ENCODE measurements at regions not wholly inside any gene's neighbourhood (a gene's known extent, or its start where the extent isn't known, plus 50 kb on each side); places are given as distances from the start of the nearest gene placed in this dataset.
"Not testable (repeated sequence)": the region's sequence is repeated elsewhere in the genome, so short reads cannot be mapped to it uniquely, and the experiment has no call there.

DNA sequence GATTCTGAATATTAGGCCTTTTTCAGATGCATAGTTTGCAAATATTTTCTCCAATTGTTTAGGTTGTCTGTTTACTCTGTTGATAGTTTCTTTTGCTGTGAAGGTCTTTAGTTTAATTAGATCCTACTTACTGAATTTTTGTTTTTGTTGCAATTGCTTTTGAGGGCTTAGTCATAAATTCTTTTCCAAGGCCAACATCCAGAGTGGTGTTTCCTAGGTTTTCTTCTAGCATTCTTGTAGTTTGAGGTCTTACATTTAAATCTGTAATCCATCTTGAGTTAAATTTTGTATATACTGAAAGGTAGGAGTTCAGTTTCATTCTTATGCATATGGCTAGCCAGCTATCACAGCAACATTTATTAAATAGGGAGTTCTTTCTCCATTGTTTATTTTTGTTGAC is 404.8 kb downstream of the LNPK start:
- no peaks in the 10 kb centered on the region for H3K36me3 ChIP-seq (ENCODE audit: control insufficient read depth in 4 of 4, insufficient read depth in 3 of 4, low read depth in 1 of 4, low read length in 3 of 4)
- no peak for DNase-seq (ENCODE audit: low spot score)
- TF ChIP-seq HNF4A (conservative IDR thresholded peaks at IDR 0.05) = no peak
- no peak for TF ChIP-seq GABPA (IDR thresholded peaks at IDR 0.05 in 1 of 2, conservative IDR thresholded peaks at IDR 0.05 in 1 of 2)
- H3K4me3 ChIP-seq (ENCODE audit: low read depth in 1 of 3, low read length in 3 of 3) = no peak overlapping the region
- H3K9ac ChIP-seq (ENCODE audit: low read depth in 1 of 2, low read length in 2 of 2) = no peak overlapping the region
- H3K4me1 ChIP-seq (ENCODE audit: control insufficient read depth in 4 of 4, insufficient read depth in 4 of 4, low read length in 3 of 4) = no peaks in the 10 kb centered on the region
- no peaks in the 10 kb centered on the region for H3K9me3 ChIP-seq (ENCODE audit: control insufficient read depth in 4 of 4, low read length in 3 of 4)
- H3K27me3 ChIP-seq (ENCODE audit: control insufficient read depth in 4 of 4, insufficient read depth in 4 of 4, low read length in 3 of 4) = no peaks in the 10 kb centered on the region
- no peak overlapping the region for H3K27ac ChIP-seq (ENCODE audit: low read depth in 1 of 2, low read length in 2 of 2)

DNA sequence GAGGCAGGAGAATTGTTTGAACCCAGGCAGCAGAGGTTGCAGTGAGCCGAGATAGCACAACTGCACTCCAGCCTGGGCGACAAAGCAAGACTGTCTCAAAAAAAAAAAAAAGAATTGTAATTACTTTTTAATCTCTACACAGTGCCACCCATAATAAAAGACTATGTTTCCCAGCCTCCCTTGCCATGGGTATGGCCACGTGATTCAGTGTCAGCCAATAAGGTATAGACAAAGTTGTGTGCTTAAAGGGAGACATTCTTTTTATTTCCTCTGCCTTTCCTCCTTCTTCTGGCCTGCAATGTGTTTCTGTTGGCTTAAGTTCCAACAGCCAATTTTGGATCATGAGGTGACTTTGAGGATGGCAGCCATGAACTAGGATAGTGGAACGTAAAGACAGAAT is 406.9 kb downstream of the LNPK start:
- H3K9me3 ChIP-seq (ENCODE audit: control insufficient read depth in 4 of 4, low read length in 3 of 4) = no peaks in the 10 kb centered on the region
- H3K36me3 ChIP-seq (ENCODE audit: control insufficient read depth in 4 of 4, insufficient read depth in 3 of 4, low read depth in 1 of 4, low read length in 3 of 4) = no peaks in the 10 kb centered on the region
- H3K4me1 ChIP-seq (ENCODE audit: control insufficient read depth in 4 of 4, insufficient read depth in 4 of 4, low read length in 3 of 4) = no peaks in the 10 kb centered on the region
- no peak overlapping the region for H3K9ac ChIP-seq (ENCODE audit: low read depth in 1 of 2, low read length in 2 of 2)
- WGBS = 90% methylated on average over 4 of the region's 4 CpGs
- H3K27me3 ChIP-seq (ENCODE audit: control insufficient read depth in 4 of 4, insufficient read depth in 4 of 4, low read length in 3 of 4) = no peaks in the 10 kb centered on the region
- no peak overlapping the region for H3K27ac ChIP-seq (ENCODE audit: low read depth in 1 of 2, low read length in 2 of 2)
- no peak for DNase-seq (ENCODE audit: low spot score)
- TF ChIP-seq JUND (IDR thresholded peaks at IDR 0.05) = no peak
- no peak for TF ChIP-seq FOXA2 (IDR thresholded peaks at IDR 0.05)
- no peak for TF ChIP-seq RXRA (IDR thresholded peaks at IDR 0.05)
- TF ChIP-seq YY1 (IDR thresholded peaks at IDR 0.05) = no peak
- no peak for TF ChIP-seq HNF4G (IDR thresholded peaks at IDR 0.05)
- no peak for TF ChIP-seq GABPA (IDR thresholded peaks at IDR 0.05 in 1 of 2, conservative IDR thresholded peaks at IDR 0.05 in 1 of 2)
- TF ChIP-seq HNF4A (conservative IDR thresholded peaks at IDR 0.05) = no peak
- TF ChIP-seq, protein P1, sequence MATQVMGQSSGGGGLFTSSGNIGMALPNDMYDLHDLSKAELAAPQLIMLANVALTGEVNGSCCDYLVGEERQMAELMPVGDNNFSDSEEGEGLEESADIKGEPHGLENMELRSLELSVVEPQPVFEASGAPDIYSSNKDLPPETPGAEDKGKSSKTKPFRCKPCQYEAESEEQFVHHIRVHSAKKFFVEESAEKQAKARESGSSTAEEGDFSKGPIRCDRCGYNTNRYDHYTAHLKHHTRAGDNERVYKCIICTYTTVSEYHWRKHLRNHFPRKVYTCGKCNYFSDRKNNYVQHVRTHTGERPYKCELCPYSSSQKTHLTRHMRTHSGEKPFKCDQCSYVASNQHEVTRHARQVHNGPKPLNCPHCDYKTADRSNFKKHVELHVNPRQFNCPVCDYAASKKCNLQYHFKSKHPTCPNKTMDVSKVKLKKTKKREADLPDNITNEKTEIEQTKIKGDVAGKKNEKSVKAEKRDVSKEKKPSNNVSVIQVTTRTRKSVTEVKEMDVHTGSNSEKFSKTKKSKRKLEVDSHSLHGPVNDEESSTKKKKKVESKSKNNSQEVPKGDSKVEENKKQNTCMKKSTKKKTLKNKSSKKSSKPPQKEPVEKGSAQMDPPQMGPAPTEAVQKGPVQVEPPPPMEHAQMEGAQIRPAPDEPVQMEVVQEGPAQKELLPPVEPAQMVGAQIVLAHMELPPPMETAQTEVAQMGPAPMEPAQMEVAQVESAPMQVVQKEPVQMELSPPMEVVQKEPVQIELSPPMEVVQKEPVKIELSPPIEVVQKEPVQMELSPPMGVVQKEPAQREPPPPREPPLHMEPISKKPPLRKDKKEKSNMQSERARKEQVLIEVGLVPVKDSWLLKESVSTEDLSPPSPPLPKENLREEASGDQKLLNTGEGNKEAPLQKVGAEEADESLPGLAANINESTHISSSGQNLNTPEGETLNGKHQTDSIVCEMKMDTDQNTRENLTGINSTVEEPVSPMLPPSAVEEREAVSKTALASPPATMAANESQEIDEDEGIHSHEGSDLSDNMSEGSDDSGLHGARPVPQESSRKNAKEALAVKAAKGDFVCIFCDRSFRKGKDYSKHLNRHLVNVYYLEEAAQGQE (IDR thresholded peaks at IDR 0.05) = no peak
- TF ChIP-seq, protein P2, sequence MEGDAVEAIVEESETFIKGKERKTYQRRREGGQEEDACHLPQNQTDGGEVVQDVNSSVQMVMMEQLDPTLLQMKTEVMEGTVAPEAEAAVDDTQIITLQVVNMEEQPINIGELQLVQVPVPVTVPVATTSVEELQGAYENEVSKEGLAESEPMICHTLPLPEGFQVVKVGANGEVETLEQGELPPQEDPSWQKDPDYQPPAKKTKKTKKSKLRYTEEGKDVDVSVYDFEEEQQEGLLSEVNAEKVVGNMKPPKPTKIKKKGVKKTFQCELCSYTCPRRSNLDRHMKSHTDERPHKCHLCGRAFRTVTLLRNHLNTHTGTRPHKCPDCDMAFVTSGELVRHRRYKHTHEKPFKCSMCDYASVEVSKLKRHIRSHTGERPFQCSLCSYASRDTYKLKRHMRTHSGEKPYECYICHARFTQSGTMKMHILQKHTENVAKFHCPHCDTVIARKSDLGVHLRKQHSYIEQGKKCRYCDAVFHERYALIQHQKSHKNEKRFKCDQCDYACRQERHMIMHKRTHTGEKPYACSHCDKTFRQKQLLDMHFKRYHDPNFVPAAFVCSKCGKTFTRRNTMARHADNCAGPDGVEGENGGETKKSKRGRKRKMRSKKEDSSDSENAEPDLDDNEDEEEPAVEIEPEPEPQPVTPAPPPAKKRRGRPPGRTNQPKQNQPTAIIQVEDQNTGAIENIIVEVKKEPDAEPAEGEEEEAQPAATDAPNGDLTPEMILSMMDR (IDR thresholded peaks at IDR 0.05; ENCODE audit: low read depth, low read length, missing input control) = no peak
- TF ChIP-seq, protein P3, sequence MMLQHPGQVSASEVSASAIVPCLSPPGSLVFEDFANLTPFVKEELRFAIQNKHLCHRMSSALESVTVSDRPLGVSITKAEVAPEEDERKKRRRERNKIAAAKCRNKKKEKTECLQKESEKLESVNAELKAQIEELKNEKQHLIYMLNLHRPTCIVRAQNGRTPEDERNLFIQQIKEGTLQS (IDR thresholded peaks at IDR 0.05) = no peak
- no peak overlapping the region for H3K4me3 ChIP-seq (ENCODE audit: low read depth in 1 of 3, low read length in 3 of 3)

DNA sequence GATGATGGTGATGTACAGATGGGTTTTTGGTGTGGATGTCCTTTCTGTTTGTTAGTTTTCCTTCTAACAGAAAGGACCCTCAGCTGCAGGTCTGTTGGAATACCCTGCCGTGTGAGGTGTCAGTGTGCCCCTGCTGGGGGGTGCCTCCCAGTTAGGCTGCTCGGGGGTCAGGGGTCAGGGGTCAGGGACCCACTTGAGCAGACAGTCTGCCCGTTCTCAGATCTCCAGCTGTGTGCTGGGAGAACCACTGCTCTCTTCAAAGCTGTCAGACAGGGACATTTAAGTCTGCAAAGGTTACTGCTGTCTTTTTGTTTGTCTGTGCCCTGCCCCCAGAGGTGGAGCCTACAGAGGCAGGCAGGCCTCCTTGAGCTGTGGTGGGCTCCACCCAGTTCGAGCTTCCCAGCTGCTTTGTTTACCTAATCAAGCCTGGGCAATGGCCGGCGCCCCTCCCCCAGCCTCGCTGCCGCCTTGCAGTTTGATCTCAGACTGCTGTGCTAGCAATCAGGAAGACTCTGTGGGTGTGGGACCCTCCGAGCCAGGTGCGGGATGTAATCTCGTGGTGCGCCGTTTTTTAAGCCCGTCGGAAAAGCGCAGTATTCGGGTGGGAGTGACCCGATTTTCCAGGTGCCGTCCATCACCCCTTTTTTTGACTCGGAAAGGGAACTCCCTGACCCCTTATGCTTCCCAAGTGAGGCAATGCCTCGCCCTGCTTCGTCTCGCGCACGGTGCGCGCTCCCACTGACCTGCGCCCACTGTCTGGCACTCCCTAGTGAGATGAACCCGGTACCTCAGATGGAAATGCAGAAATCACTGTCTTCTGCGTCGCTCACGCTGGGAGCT is 408.2 kb downstream of the LNPK start:
- H3K4me3 ChIP-seq (ENCODE audit: low read depth in 1 of 3, low read length in 3 of 3); H3K9ac ChIP-seq (ENCODE audit: low read depth in 1 of 2, low read length in 2 of 2); H3K4me1 ChIP-seq (ENCODE audit: control insufficient read depth in 4 of 4, insufficient read depth in 4 of 4, low read length in 3 of 4); H3K27me3 ChIP-seq (ENCODE audit: control insufficient read depth in 4 of 4, insufficient read depth in 4 of 4, low read length in 3 of 4); H3K36me3 ChIP-seq (ENCODE audit: control insufficient read depth in 4 of 4, insufficient read depth in 3 of 4, low read depth in 1 of 4, low read length in 3 of 4); DNase-seq (ENCODE audit: low spot score); H3K27ac ChIP-seq (ENCODE audit: low read depth in 1 of 2, low read length in 2 of 2); H3K9me3 ChIP-seq (ENCODE audit: control insufficient read depth in 4 of 4, low read length in 3 of 4): not testable (repeated sequence)
- 66% methylated on average over 31 of the region's 32 CpGs for WGBS

DNA sequence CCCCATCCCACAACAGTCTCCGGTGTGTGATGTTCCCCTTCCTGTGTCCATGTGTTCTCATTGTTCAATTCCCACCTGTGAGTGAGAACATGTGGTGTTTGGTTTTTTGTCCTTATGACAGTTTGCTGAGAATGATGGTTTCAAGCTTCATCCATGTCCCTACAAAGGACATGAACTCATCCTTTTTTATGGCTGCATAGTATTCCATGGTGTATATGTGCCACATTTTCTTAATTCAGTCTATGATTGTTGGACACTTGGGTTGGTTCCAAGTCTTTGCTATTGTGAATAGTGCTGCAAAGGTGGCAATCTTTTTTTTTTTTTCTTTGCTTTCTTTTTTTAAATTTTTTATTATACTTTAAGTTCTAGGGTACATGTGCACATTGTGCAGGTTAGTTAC is 406.7 kb upstream of the ATP5MC3 start:
- DNase-seq (ENCODE audit: low spot score); H3K9ac ChIP-seq (ENCODE audit: low read depth in 1 of 2, low read length in 2 of 2); H3K27me3 ChIP-seq (ENCODE audit: control insufficient read depth in 4 of 4, insufficient read depth in 4 of 4, low read length in 3 of 4); H3K36me3 ChIP-seq (ENCODE audit: control insufficient read depth in 4 of 4, insufficient read depth in 3 of 4, low read depth in 1 of 4, low read length in 3 of 4); H3K27ac ChIP-seq (ENCODE audit: low read depth in 1 of 2, low read length in 2 of 2); H3K4me3 ChIP-seq (ENCODE audit: low read depth in 1 of 3, low read length in 3 of 3); H3K9me3 ChIP-seq (ENCODE audit: control insufficient read depth in 4 of 4, low read length in 3 of 4); H3K4me1 ChIP-seq (ENCODE audit: control insufficient read depth in 4 of 4, insufficient read depth in 4 of 4, low read length in 3 of 4): not testable (repeated sequence)
- WGBS = 100% methylated on average over 1 of the region's 1 CpG
